Type B pancreatic cell (in vitro differentiated cells): ENCODE measurements at regions not wholly inside any gene's neighbourhood (a gene's known extent, or its start where the extent isn't known, plus 50 kb on each side); places are given as distances from the start of the nearest gene placed in this dataset.

Experiments used
- DNase-seq: peaks from one replicate; pipeline ENCODE4 v3.0.0; 2021; ENCODE audit warnings: mixed read lengths; ENCODE audit not compliant: unreplicated experiment; ENCODE audit errors: extremely low spot score
- H3K27ac Mint-ChIP-seq: 2 replicates; pipeline ENCODE4 v1.8.0; 2021; ENCODE audit warnings: mild to moderate bottlenecking, mixed read lengths
- H3K27me3 Mint-ChIP-seq: 2 replicates; pipeline ENCODE4 v1.8.0; 2021; ENCODE audit warnings: mixed read lengths
- H3K36me3 Mint-ChIP-seq: 2 replicates; pipeline ENCODE4 v1.8.0; 2021; ENCODE audit warnings: mixed read lengths
- H3K4me1 Mint-ChIP-seq: one replicate; pipeline ENCODE4 v1.8.0; 2021; ENCODE audit warnings: mixed read lengths; ENCODE audit not compliant: unreplicated experiment
- H3K4me3 Mint-ChIP-seq: 2 replicates; pipeline ENCODE4 v1.8.0; 2021; ENCODE audit warnings: mild to moderate bottlenecking, mixed read lengths
- H3K9me3 Mint-ChIP-seq: 2 replicates; pipeline ENCODE4 v1.8.0; 2021; ENCODE audit warnings: mixed read lengths
- TF ChIP-seq, protein P1 (sequence below): fragments of 200-600 bp; sonication (generic); conservative IDR thresholded peaks from 2 replicates; pipeline ENCODE4 v1.5.0; 2021; ENCODE audit warnings: antibody characterized with exemption, mild to moderate bottlenecking

DNA sequence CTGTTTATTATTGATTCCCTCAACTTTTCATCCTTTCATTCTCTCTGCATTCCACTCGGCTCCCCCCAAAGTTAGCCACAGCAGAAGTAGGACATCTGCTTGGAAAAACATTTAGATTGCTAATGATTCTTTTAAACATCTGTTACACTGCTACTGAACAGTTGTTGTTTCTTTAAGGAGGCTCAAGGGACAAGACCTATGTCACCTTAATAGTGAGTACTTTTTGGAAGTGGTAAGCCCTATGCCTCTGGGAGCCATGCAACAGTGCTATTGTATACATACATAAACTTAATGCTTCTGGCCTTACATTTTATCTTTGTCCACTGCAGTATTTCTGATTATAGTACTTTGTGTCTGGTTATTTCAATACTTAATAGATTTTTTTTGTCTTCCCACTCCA lies 628.2 kb upstream of the FOXG1 start:
- Mint-ChIP-seq H3K27me3 (no peaks in the 10 kb centered on the region), H3K27ac (no peak overlapping the region), H3K4me1 (peaks cover 3% of the 10 kb centered on the region), H3K36me3 (no peaks in the 10 kb centered on the region), H3K9me3 (peaks cover 4% of the 10 kb centered on the region), H3K4me3 (no peak overlapping the region)
- no peak for DNase-seq
- TF ChIP-seq, protein P1, sequence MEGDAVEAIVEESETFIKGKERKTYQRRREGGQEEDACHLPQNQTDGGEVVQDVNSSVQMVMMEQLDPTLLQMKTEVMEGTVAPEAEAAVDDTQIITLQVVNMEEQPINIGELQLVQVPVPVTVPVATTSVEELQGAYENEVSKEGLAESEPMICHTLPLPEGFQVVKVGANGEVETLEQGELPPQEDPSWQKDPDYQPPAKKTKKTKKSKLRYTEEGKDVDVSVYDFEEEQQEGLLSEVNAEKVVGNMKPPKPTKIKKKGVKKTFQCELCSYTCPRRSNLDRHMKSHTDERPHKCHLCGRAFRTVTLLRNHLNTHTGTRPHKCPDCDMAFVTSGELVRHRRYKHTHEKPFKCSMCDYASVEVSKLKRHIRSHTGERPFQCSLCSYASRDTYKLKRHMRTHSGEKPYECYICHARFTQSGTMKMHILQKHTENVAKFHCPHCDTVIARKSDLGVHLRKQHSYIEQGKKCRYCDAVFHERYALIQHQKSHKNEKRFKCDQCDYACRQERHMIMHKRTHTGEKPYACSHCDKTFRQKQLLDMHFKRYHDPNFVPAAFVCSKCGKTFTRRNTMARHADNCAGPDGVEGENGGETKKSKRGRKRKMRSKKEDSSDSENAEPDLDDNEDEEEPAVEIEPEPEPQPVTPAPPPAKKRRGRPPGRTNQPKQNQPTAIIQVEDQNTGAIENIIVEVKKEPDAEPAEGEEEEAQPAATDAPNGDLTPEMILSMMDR: no peak

DNA sequence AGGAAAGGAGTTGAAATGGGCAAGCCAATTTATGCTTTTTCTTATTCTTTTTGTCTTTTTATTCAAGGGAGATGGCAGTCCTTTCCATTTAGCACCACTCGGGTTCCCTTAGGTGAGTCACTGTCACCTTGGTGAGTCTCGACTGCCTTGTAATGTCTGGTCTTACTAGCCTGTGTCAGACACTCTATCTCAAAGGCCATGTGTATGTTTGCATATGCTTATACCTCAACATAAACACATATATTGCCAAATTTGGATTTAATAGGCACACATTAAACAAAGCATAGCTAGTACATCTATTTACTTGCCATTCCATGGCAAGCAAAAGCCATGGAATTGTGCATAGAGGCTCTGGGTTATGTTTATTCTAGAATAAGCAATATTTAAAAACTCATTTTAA lies 624.9 kb upstream of the FOXG1 start:
- no peak for DNase-seq
- no peaks in the 10 kb centered on the region for H3K27me3 Mint-ChIP-seq
- H3K27ac Mint-ChIP-seq: no peak overlapping the region
- TF ChIP-seq, protein P1: no peak
- peaks cover 10% of the 10 kb centered on the region for H3K4me1 Mint-ChIP-seq
- no peaks in the 10 kb centered on the region for H3K9me3 Mint-ChIP-seq
- no peaks in the 10 kb centered on the region for H3K36me3 Mint-ChIP-seq
- H3K4me3 Mint-ChIP-seq: no peak overlapping the region

DNA sequence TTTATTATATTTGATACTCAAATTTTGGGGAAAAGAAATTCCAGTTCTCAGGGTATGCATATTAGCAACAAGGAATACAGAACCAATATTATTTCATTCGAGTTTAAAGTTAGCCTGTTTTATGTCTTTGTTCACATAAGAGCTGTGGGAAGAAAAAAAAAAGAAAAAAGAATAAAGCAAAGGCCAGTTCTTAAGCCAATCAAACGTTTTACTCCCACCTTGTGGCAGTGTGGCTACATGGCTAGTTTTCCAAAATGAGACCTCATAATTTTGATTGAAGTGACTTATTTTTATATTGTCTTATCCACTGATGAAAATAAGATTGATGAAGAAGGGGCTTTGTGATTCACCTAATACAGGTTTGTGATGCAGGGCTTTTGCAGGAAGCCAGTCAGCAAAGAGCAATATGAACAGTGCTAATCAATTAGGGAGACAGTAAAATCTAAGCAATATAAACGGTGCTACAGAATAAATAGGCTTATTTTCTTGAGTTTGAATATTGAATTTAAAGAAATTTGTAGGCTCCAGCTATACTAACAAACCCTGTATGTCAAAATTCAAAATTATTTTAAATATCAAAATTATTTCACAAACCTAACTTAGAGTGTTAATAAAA lies 624.1 kb upstream of the FOXG1 start:
- Mint-ChIP-seq H3K4me3 (no peak overlapping the region), H3K36me3 (no peaks in the 10 kb centered on the region), H3K9me3 (no peaks in the 10 kb centered on the region), H3K27me3 (no peaks in the 10 kb centered on the region), H3K27ac (no peak overlapping the region), H3K4me1 (peaks cover 10% of the 10 kb centered on the region)
- no peak for DNase-seq
- TF ChIP-seq, protein P1: peak; percentile 75

DNA sequence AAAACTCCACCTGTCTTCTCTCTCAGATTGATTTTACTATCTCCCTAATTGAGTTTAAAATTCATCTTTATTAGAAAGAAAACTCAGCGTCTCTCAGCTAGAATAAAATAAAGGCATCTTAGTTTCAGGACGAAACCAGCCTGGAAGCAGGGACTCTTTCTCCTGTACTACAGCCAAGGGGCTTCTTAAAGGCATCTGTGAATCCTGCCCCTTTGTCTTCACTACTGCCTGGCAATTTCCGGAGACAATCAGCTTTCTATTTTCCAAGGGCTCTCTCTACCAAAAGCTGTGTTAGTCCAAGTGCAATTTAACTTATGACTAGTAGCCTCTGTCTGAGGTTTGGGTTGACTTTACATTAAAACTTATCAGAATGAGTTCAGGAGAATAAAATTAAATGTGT lies 623.3 kb upstream of the FOXG1 start:
- no peak overlapping the region for H3K27ac Mint-ChIP-seq
- H3K9me3 Mint-ChIP-seq: no peaks in the 10 kb centered on the region
- peaks cover 10% of the 10 kb centered on the region for H3K4me1 Mint-ChIP-seq
- H3K4me3 Mint-ChIP-seq: no peak overlapping the region
- DNase-seq: no peak
- no peaks in the 10 kb centered on the region for H3K36me3 Mint-ChIP-seq
- no peaks in the 10 kb centered on the region for H3K27me3 Mint-ChIP-seq
- TF ChIP-seq, protein P1: no peak

DNA sequence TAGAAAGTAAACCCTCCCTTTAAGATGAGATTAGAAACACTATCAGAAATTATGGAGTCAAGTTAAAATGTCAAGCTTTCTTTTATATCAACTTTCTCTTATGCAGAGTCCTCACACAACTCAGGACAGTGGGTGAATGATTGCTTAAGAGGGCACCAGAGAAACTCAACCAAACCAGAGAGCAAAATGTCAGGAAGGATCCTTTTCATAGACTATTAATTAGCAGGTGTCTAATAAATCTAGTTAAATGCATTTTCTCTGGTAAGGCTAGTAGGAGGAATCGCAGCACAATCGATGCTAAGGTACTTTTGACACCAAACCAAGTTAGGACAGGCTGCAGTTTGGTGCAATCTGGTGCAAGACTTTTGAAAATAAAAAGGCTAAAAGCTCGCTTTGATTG lies 614.7 kb upstream of the FOXG1 start:
- no peak for DNase-seq
- TF ChIP-seq, protein P1: no peak
- H3K4me1 Mint-ChIP-seq: no peaks in the 10 kb centered on the region
- no peak overlapping the region for H3K27ac Mint-ChIP-seq
- H3K4me3 Mint-ChIP-seq: no peak overlapping the region
- no peaks in the 10 kb centered on the region for H3K36me3 Mint-ChIP-seq
- H3K9me3 Mint-ChIP-seq: no peaks in the 10 kb centered on the region
- no peaks in the 10 kb centered on the region for H3K27me3 Mint-ChIP-seq
